LoVo (cell line): ENCODE measurements at regions not wholly inside any gene's neighbourhood (a gene's known extent, or its start where the extent isn't known, plus 50 kb on each side); places are given as distances from the start of the nearest gene placed in this dataset.

Source experiments
- DNase-seq: peaks from one replicate; pipeline ENCODE4 v3.0.0-alpha.2; 2016; ENCODE audit warnings: low spot score

DNA sequence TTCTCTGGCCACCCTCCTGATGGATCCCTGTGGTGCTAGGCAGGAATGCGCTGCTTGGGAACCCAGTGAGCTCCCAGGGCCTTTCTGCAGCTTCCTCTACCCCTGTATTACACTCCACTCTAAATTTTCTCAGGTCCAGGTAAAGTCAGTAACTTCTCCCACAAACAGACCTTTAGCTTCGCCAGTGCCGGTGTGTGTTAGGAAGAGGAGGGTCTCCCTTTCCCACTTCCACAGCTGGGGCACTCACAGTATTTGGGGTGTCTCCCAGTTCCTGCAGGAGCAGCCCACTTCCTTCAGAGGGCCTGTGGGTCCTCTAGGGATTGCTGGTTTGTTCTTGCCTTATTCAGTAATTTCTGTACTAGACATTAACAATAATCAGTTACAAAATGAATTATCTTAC lies 193.5 kb upstream of the PCDH17 start:
- DNase-seq, result no peak

- no peak for DNase-seq
Measured at GRCh38 chr13:57443494-57443893, 188.1 kb upstream of the PCDH17 start.

- no peak for DNase-seq
Measured at GRCh38 chr13:57450356-57450755, 181.2 kb upstream of the PCDH17 start.

GRCh38 chr13:57452228-57452627 lies 179.3 kb upstream of the PCDH17 start:
- no peak for DNase-seq

GRCh38 chr13:57470491-57470890 lies 161.1 kb upstream of the PCDH17 start:
- no peak for DNase-seq

- DNase-seq, result no peak
Measured at GRCh38 chr13:57491318-57491717, 140.2 kb upstream of the PCDH17 start.

- no peak for DNase-seq
Measured at GRCh38 chr13:57507752-57508463, 123.6 kb upstream of the PCDH17 start.

DNA sequence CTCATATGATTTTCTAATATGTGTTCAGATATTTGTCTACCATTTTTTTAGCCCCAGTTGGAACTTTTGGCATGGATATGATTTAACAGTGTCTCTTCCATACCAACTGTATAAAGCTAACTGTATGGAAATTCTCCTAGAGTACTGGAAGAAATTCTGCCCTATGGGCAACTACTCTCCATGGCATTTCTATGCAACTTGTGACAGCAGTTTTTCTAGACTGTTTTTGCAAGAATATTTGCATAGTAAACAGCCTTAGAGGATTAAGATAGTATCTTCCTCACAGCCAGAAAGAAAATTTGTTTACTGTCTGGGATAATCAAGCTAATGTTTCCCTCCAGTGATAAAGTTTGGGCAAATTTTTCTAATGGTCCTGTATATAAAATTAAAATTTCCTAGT lies 119.9 kb upstream of the PCDH17 start:
- no peak for DNase-seq

DNA sequence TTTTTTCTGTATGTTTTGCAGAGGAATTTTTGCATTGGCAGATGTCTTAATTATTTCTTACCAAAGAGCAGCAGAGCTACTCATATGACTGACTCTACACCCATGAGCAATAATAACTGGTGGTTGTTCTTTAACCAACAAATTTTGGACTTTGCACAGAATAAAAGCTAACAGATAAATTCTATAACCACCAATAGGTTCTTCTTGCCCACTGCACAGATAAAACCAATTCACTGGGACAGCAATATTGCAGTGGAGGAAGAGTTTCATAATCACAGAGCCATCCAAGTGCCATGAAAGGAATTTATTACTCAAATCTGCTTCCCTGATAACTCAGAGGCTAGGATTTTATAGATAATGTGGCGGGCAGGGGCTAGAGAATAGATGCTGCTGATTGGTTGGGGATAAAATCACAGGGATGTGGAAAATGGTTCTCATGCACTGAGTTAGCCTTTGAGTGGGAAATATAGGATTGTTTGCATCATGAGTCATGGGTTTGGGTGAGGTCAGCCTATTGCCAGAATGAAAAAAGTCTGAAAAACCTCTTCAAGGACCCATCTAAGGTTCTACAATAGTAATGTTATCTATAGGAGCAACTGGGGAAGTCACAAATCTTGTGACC lies 104.3 kb upstream of the PCDH17 start:
- DNase-seq, result no peak

DNA sequence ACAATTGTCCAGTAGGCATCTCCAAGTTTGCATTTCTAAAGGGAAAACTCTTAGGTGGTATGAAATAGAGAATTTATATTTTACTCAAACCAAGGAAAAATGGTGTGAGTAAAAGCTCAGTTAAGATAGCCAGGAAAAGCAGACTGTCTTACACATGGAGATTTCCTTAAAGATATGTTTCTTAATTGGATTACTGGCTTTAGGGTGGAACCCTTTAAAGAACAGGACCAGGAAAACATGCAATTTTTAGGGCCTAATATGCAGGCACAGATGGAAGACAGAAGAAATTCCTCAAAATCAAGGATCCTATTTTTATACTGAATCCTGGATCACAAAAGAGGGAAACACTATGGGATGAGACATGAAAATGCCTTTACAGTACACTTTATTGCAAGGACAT lies 100.3 kb upstream of the PCDH17 start:
- no peak for DNase-seq

DNA sequence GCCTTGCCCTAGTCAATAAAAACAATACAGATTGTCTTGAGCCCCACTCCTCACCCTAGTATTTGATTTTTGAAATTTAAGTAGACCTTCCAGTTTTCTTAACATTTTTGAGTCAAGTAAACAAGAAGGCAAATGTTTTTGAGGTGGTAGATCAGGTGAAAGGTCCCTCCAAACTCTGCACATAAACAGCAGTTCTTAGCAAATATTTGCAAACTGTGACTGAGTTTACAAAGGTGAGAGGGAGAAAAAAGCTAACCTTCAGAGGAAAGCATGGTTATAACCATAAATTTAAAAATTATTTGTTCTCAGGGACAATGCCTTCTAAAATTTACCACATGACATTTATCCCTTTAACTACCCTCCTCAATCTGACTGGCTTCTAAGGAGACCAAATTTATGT lies 84.6 kb upstream of the PCDH17 start:
- no peak for DNase-seq

- no peak for DNase-seq
Measured at GRCh38 chr13:57552437-57552836, 79.1 kb upstream of the PCDH17 start.

DNA sequence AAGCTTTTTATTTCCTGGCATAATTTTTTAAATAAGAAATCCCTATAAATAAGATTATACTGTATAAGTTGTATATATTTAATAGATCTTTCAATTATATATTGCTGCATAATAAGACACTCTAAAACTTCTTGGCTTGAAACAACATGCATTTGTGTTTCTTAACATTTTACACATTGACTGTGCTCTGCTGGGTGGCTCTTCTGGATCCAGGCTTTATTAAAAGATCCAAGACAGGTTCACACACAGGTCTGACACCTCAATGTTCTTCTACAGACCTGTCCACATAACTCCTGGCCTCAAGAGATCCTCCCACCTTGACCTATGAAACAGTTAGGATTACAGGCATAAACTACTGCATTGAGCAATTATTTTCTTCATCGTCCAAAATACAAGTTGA lies 77.6 kb upstream of the PCDH17 start:
- no peak for DNase-seq

DNA sequence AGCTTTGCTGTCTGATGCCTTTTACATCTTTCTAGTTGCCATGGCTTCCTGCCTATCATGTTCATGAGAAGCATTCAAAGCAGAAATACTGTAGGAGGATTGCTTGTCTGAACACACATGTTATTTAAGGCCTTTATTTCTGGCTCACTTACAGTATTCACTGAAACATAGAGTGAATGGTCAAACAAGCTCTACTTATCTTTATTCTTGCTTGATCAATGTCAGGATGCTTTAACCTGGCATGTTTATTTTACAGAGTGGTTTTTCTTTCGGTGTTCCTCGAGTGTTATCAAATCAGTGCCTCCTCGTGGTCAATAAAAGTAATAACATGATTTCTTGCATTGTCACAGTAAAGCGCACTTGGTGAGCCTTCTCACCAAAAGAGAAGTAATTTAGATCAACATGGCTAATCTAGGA lies 73.5 kb upstream of the PCDH17 start:
- peak; percentile 6 for DNase-seq

- no peak for DNase-seq
Measured at GRCh38 chr13:57568865-57569264, 62.7 kb upstream of the PCDH17 start.

DNA sequence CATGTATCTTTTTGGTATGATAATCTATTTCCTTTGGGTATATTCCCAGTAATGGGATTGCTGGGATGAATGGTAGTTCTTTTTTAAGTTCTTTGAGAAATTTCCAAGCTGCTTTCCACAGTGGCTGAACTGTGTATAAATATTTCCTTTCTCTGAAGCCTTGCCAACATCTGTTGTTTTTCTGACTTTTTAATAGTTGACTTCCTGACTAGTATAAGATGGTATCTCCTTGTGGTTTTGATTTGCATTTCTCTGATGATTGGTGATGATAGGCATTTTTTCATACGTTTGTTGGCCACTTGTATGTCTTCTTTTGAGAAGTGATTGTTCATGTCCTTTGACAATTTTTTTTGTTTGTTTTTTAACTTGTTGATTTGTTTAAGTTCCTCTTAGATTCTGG lies 61.6 kb upstream of the PCDH17 start:
- DNase-seq, result no peak
